ENCODE measurements at regions not wholly inside any gene's neighbourhood (a gene's known extent, or its start where the extent isn't known, plus 50 kb on each side); places are given as distances from the start of the nearest gene placed in this dataset.

GRCh38 chr14:71382315-71382714 is 475.1 kb downstream of the PCNX1 start:
- no peak overlapping the region for H2BK120ac ChIP-seq (ENCODE audit: low read depth, low read length, poor library complexity, severe bottlenecking)
- no peak overlapping the region for H3K27ac Mint-ChIP-seq
- H3K23ac ChIP-seq (ENCODE audit: insufficient read length, low read depth, low read length), result no peak overlapping the region
- H4K91ac ChIP-seq (ENCODE audit: insufficient read length, low read depth, low read length), result no peak overlapping the region
- H2BK15ac ChIP-seq (ENCODE audit: low read depth, low read length), result no peak overlapping the region
- no peak overlapping the region for H3K14ac ChIP-seq (ENCODE audit: insufficient read depth, low read length)
- H3K27ac ChIP-seq (ENCODE audit: insufficient read length, low read depth, low read length), result no peak overlapping the region
- H2AFZ ChIP-seq (ENCODE audit: low read length), result no peak overlapping the region
- H3K4ac ChIP-seq (ENCODE audit: low read depth, low read length), result no peak overlapping the region
- H2BK5ac ChIP-seq (ENCODE audit: insufficient read length, low read length), result no peak overlapping the region
- H3K23me2 ChIP-seq (ENCODE audit: insufficient read length, low read depth, low read length, poor library complexity, severe bottlenecking), result no peaks in the 10 kb centered on the region
- H3K56ac ChIP-seq (ENCODE audit: insufficient read length, low read depth, low read length), result no peak overlapping the region
- H3K18ac ChIP-seq (ENCODE audit: insufficient read length, low read depth, low read length), result no peak overlapping the region
- peaks cover 30% of the 10 kb centered on the region in 2 experiments for H3K4me1 Mint-ChIP-seq
- peaks cover 3% of the 10 kb centered on the region; the same call in 1 of the 2 replicates for H3K79me2 ChIP-seq (ENCODE audit: insufficient read depth, low read length)
- H3K4me3 Mint-ChIP-seq, result no peak overlapping the region
- no peak overlapping the region for H2BK20ac ChIP-seq (ENCODE audit: low read depth, low read length, poor library complexity, severe bottlenecking)
- DNase-seq, result no peak
- no peaks in the 10 kb centered on the region for H3K9me3 ChIP-seq (ENCODE audit: control insufficient read depth, low read depth, low read length)
- H3K9ac ChIP-seq (ENCODE audit: extremely low read depth, insufficient read length, low read length), result no peak overlapping the region
- H4K5ac ChIP-seq (ENCODE audit: insufficient read length, low read depth, low read length), result no peak overlapping the region
- H2AK5ac ChIP-seq (ENCODE audit: insufficient read length, low read length), result no peak overlapping the region
- no peak overlapping the region for H2BK12ac ChIP-seq (ENCODE audit: insufficient read length, low read depth, low read length)
- H3K4me2 ChIP-seq (ENCODE audit: insufficient read depth, insufficient read length, low read length), result no peak overlapping the region
- TF ChIP-seq CTCF (conservative IDR thresholded peaks at IDR 0.05), result no peak
- H3K79me1 ChIP-seq (ENCODE audit: insufficient read depth, low read depth, low read length, poor library complexity, severe bottlenecking), result peaks cover 7% of the 10 kb centered on the region
- no peaks in the 10 kb centered on the region for H4K20me1 ChIP-seq (ENCODE audit: control insufficient read depth, insufficient read depth, insufficient read length)
- H3K36me3 Mint-ChIP-seq (ENCODE audit: insufficient read depth in 1 of 3, low read depth in 3 of 3), result peaks cover 15 to 18% (median 16%) of the 10 kb centered on the region in 3 experiments
- H3K9me3 Mint-ChIP-seq, result peaks cover 9 to 17% of the 10 kb centered on the region in 2 experiments
- no peak overlapping the region for H3T11ph ChIP-seq (ENCODE audit: low read length)
- no peak overlapping the region for H4K8ac ChIP-seq (replicated peaks; ENCODE audit: insufficient read length, low read depth, low read length)
- WGBS (ENCODE audit: extremely low coverage, insufficient read length, low lambda C conversion rate), result no CpG with 5 or more reads among the region's 6 CpGs
- no peaks in the 10 kb centered on the region for H3K27me3 Mint-ChIP-seq (ENCODE audit: low read depth)
- H3K4me1 ChIP-seq (ENCODE audit: insufficient read depth, low read length), result no peaks in the 10 kb centered on the region
- H3K27me3 ChIP-seq (ENCODE audit: insufficient read depth, low read length), result no peaks in the 10 kb centered on the region
